Small intestine (tissue), 7 donors: ENCODE measurements at regions not wholly inside any gene's neighbourhood (a gene's known extent, or its start where the extent isn't known, plus 50 kb on each side); places are given as distances from the start of the nearest gene placed in this dataset.
A peak's percentile ranks its signal among the peaks of the same experiment; 100 is the strongest.

Source experiments
- DNase-seq, 2 donors: peaks; one replicate each; pipeline versions ENCODE4 v3.0.0 to v3.0.0-alpha.2; 2013
- FAIRE-seq: peaks from 2 replicates; lab custom pipeline; 2012; peaks lifted over from hg19 to GRCh38; lab: Jason Lieb, UNC
- H3K27ac ChIP-seq, 3 donors: one replicate each; pipeline ENCODE4 v1.5.1; 2013; ENCODE audit warnings: low read length in 2 of 3, mild to moderate bottlenecking in 2 of 3, control low read depth in 1 of 3, inconsistent platforms in 1 of 3, low read depth in 1 of 3, moderate library complexity in 1 of 3
- H3K27me3 ChIP-seq, 3 donors: one replicate each; pipeline ENCODE4 v1.6.1; 2013; ENCODE audit warnings: low read length in 3 of 3, inconsistent platforms in 1 of 3; ENCODE audit not compliant: control insufficient read depth in 3 of 3, insufficient read depth in 3 of 3
- H3K36me3 ChIP-seq, 3 donors: one replicate each; pipeline ENCODE4 v1.6.1; 2013; ENCODE audit warnings: low read length in 3 of 3, inconsistent platforms in 1 of 3, low read depth in 1 of 3, mild to moderate bottlenecking in 1 of 3, moderate library complexity in 1 of 3; ENCODE audit not compliant: control insufficient read depth in 3 of 3, insufficient read depth in 2 of 3
- H3K4me1 ChIP-seq, 3 donors: one replicate each; pipeline ENCODE4 v1.6.1; 2013; ENCODE audit warnings: low read length in 2 of 3, inconsistent platforms in 1 of 3, low read depth in 1 of 3, mild to moderate bottlenecking in 1 of 3, moderate library complexity in 1 of 3; ENCODE audit not compliant: control insufficient read depth in 3 of 3, insufficient read depth in 2 of 3
- H3K4me3 ChIP-seq, 3 donors: one replicate each; pipeline ENCODE4 v1.5.1; 2013; ENCODE audit warnings: low read length in 3 of 3, control low read depth in 1 of 3, inconsistent platforms in 1 of 3, low read depth in 1 of 3, mild to moderate bottlenecking in 1 of 3, moderate library complexity in 1 of 3
- H3K9me3 ChIP-seq, 2 donors: one replicate each; pipeline ENCODE4 v1.6.1; 2013; ENCODE audit warnings: low read depth in 1 of 2, low read length in 1 of 2; ENCODE audit not compliant: control insufficient read depth in 2 of 2, insufficient read depth in 1 of 2
- WGBS, 3 donors: extraction: QIAGEN DNeasy Blood & Tissue Kit; methylation state at CpG; one replicate each; pipeline ENCODE4 v1.1.7; 2013; 5-methylcytosine and 5-hydroxymethylcytosine counted together
- donor health status: healthy with polysubstance abuse.
- donor health status: control.
- donor health status: control.
- donor health status: Bipolar disorder and iron deficiency.
- donor health status: healthy.

- FAIRE-seq: no peak
- DNase-seq: no peak
Observed at GRCh38 chr15:100737214-100737613, 134.8 kb downstream of the ASB7 start.

DNA sequence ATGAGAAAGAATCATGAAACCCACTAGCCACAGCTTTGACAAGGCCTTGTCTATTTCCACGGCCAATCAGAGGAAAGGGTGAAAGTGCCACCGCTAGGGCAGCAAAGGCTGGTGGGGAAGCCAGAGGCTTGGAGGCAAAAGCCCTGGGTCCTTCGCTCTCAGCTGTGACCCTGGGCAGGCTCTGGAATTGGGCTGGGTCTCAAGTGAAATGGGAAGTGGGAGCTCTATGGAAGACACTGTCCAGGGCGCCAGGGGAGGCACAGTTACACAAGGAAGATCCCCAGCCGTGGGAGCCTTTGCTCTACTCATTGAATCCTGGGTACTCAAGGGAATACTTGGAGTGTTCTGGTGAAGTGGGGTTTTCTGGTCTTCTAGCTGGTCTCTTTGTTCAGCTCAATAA, 136.2 kb downstream of the ASB7 start:
- FAIRE-seq (no peak), DNase-seq (no peak)
- Histone ChIP-seq H3K27me3 (no peaks in the 10 kb centered on the region), H3K9me3 (no peaks in the 10 kb centered on the region), H3K27ac (no peak overlapping the region), H3K4me1 (no peaks in the 10 kb centered on the region), H3K36me3 (no peaks in the 10 kb centered on the region), H3K4me3 (no peak overlapping the region)
- 66 to 90% (median 79%) methylated on average over 5 of the region's 5 CpGs for WGBS, 3 donors

More at GRCh38 chr15:100737214-100737613, 134.8 kb downstream of the ASB7 start:
- no peak overlapping the region for H3K27ac ChIP-seq
- no peaks in the 10 kb centered on the region for H3K36me3 ChIP-seq
- no peaks in the 10 kb centered on the region for H3K9me3 ChIP-seq
- H3K27me3 ChIP-seq: no peaks in the 10 kb centered on the region
- peaks cover 0 to 6% (median 5%) of the 10 kb centered on the region in 3 donors for H3K4me1 ChIP-seq
- no peak overlapping the region for H3K4me3 ChIP-seq
- 93 to 96% (median 95%) methylated on average over 12 of the region's 12 CpGs for WGBS, 3 donors

GRCh38 chr15:100740138-100740537, 137.7 kb downstream of the ASB7 start:
- Histone ChIP-seq H3K9me3 (no peaks in the 10 kb centered on the region), H3K36me3 (no peaks in the 10 kb centered on the region), H3K27ac (no peak overlapping the region), H3K4me1 (no peaks in the 10 kb centered on the region), H3K4me3 (no peak overlapping the region), H3K27me3 (no peaks in the 10 kb centered on the region)
- 66 to 79% (median 69%) methylated on average over 2 of the region's 2 CpGs for WGBS, 3 donors
- FAIRE-seq (no peak), DNase-seq (no peak)

GRCh38 chr15:100751585-100751984, 128.0 kb upstream of the ALDH1A3 start:
- Histone ChIP-seq H3K9me3 (peaks cover 0 to 2% of the 10 kb centered on the region in 2 donors), H3K27me3 (no peaks in the 10 kb centered on the region), H3K36me3 (no peaks in the 10 kb centered on the region), H3K4me3 (no peak overlapping the region), H3K4me1 (no peaks in the 10 kb centered on the region), H3K27ac (no peak overlapping the region)
- WGBS, 3 donors: 94 to 96% (median 96%) methylated on average over 3 of the region's 3 CpGs
- DNase-seq: no peak
- FAIRE-seq: no peak

GRCh38 chr15:100753503-100753902, 126.1 kb upstream of the ALDH1A3 start:
- no peak for FAIRE-seq
- H3K27me3 ChIP-seq: no peaks in the 10 kb centered on the region
- no peaks in the 10 kb centered on the region for H3K36me3 ChIP-seq
- H3K4me3 ChIP-seq: no peak overlapping the region
- no peak overlapping the region for H3K27ac ChIP-seq
- H3K4me1 ChIP-seq: no peaks in the 10 kb centered on the region
- 69 to 82% (median 79%) methylated on average over 1 of the region's 1 CpG for WGBS, 3 donors
- no peak for DNase-seq
- H3K9me3 ChIP-seq: no peaks in the 10 kb centered on the region

DNA sequence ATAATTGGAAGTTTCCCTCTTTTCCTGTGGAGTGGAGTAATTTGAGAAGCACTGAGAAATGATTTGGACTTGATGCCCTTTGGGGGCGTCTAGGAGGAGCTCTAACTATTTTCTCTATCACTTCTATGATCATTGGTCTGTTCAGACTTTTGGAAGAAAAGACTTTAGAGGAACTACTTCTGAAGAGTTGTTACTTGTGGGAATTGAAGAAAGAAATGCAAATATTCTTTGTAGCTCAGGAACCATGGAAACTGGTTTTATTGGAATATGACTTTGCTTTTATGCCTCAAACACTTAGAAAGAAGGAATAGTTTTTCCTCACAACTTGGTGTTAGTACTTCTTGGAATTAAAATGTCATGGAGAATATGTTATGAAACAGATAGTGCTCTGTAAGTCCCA, 122.0 kb upstream of the ALDH1A3 start:
- no peak overlapping the region for H3K4me3 ChIP-seq
- FAIRE-seq: no peak
- DNase-seq: no peak
- H3K9me3 ChIP-seq: no peaks in the 10 kb centered on the region
- no peaks in the 10 kb centered on the region for H3K36me3 ChIP-seq
- H3K27ac ChIP-seq: no peak overlapping the region
- WGBS, 3 donors: 24 to 42% (median 32%) methylated on average over 1 of the region's 1 CpG
- no peaks in the 10 kb centered on the region for H3K4me1 ChIP-seq
- H3K27me3 ChIP-seq: peaks cover 0 to 10% (median 0%) of the 10 kb centered on the region in 3 donors

- Histone ChIP-seq H3K27me3 (peaks cover 0 to 10% (median 0%) of the 10 kb centered on the region in 3 donors), H3K27ac (no peak overlapping the region), H3K9me3 (no peaks in the 10 kb centered on the region), H3K4me1 (no peaks in the 10 kb centered on the region), H3K4me3 (no peak overlapping the region), H3K36me3 (no peaks in the 10 kb centered on the region)
- WGBS, 3 donors: 45 to 64% (median 56%) methylated on average over 6 of the region's 6 CpGs
- FAIRE-seq: no peak
- DNase-seq: no peak
Observed at GRCh38 chr15:100758555-100758954, 121.1 kb upstream of the ALDH1A3 start.

DNA sequence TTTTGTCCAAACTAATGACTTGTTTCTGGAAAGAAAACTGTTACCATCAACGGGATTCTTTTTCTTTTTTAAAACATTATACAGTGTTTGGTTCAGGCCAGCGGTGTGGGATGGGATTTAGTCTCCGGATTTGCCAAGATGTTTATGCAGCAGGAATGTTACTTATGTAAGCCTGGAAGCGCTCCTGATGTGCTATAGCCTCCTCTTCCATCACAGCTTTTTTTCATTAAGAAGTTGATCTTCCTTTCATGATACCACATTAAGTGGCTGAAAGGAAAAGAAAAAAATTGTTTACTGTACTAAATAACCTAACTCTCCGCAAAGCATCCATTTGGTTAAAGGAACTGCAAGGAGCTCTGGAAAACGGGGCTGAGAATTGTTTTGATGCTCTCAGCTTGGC, 120.5 kb upstream of the ALDH1A3 start:
- no peak for FAIRE-seq
- Histone ChIP-seq H3K4me1 (no peaks in the 10 kb centered on the region), H3K9me3 (no peaks in the 10 kb centered on the region), H3K27ac (peak overlapping the region in 1 of 3 donors; percentile 53), H3K4me3 (no peak overlapping the region), H3K36me3 (no peaks in the 10 kb centered on the region), H3K27me3 (peaks cover 0 to 10% (median 0%) of the 10 kb centered on the region in 3 donors)
- 23 to 37% (median 27%) methylated on average over 6 of the region's 6 CpGs for WGBS, 3 donors
- DNase-seq: no peak

- H3K27me3 ChIP-seq: peaks cover 0 to 10% (median 0%) of the 10 kb centered on the region in 3 donors
- no peaks in the 10 kb centered on the region for H3K36me3 ChIP-seq
- FAIRE-seq (no peak), DNase-seq (peak in 1 of 2 donors; percentile 23)
- H3K9me3 ChIP-seq: no peaks in the 10 kb centered on the region
- peak overlapping the region in 1 of 3 donors; percentile 53 for H3K27ac ChIP-seq
- no peak overlapping the region for H3K4me3 ChIP-seq
- 13 to 33% (median 32%) methylated on average over 12 of the region's 12 CpGs for WGBS, 3 donors
- no peaks in the 10 kb centered on the region for H3K4me1 ChIP-seq
Observed at GRCh38 chr15:100759698-100760356, 119.8 kb upstream of the ALDH1A3 start.
